ENCODE measurements at regions not wholly inside any gene's neighbourhood (a gene's known extent, or its start where the extent isn't known, plus 50 kb on each side); places are given as distances from the start of the nearest gene placed in this dataset.

DNA sequence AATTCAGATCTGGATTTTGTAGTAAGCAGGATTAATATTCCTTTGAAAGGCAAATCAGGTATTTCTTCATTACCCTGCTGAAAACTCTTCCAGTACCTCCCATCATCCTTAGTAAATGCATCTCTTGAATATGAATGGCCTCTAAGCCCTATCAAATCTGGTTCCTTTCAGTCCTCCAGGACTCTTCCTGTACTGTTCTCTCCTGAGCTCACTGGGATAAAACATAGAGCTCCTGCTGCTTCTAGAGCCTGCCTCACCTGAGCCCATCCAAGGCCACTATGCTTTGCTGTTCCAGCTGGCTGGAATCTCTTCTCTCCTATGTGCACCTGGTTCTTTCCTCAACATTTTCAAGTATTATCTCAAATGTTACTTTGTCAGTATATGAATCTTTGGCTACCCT is 803.3 kb upstream of the CTNND2 start:
- H3K4me3 ChIP-seq (ENCODE audit: low read depth, low read length): no peak overlapping the region
- no peak overlapping the region for H3K27ac ChIP-seq (ENCODE audit: extremely low read depth, low read depth, low read length)
- H3K9me3 ChIP-seq (ENCODE audit: control insufficient read depth, insufficient read depth, low read depth, low read length): no peaks in the 10 kb centered on the region
- ChIA-PET CTCF (interaction anchor here (0.7 to 1.3 kb wide), 2 partner anchors 684 to 771 kb away, joined by 3 to 4 read pairs; no protein-coding TSS in a partner anchor), POLR2A (no interaction called here)
- no peaks in the 10 kb centered on the region for H3K36me3 ChIP-seq (ENCODE audit: control insufficient read depth in 2 of 2, insufficient read depth in 1 of 2, low read length in 2 of 2)
- no peaks in the 10 kb centered on the region for H3K4me1 ChIP-seq (ENCODE audit: control insufficient read depth, insufficient read depth, low read length)
- TF ChIP-seq ZNF324 (tag by site-specific recombination; IDR thresholded peaks at IDR 0.05) (no peak), ZNF560 (tag by site-specific recombination; IDR thresholded peaks at IDR 0.05; ENCODE audit: borderline replicate concordance) (no peak), ZNF214 (tag by site-specific recombination; IDR thresholded peaks at IDR 0.05; ENCODE audit: borderline replicate concordance) (no peak), ZNF610 (tag by site-specific recombination; IDR thresholded peaks at IDR 0.05; ENCODE audit: borderline replicate concordance) (no peak), KLF10 (tag by site-specific recombination; IDR thresholded peaks at IDR 0.05) (no peak), ZNF19 (tag by site-specific recombination; IDR thresholded peaks at IDR 0.05; ENCODE audit: low read depth) (no peak), ZNF311 (tag by site-specific recombination; IDR thresholded peaks at IDR 0.05; ENCODE audit: borderline replicate concordance) (no peak), ZNF37A (tag by site-specific recombination; IDR thresholded peaks at IDR 0.05) (no peak), ZFP69B (tag by site-specific recombination; IDR thresholded peaks at IDR 0.05) (no peak), ZNF623 (tag by site-specific recombination; IDR thresholded peaks at IDR 0.05) (no peak)
- TF ChIP-seq, protein P1, sequence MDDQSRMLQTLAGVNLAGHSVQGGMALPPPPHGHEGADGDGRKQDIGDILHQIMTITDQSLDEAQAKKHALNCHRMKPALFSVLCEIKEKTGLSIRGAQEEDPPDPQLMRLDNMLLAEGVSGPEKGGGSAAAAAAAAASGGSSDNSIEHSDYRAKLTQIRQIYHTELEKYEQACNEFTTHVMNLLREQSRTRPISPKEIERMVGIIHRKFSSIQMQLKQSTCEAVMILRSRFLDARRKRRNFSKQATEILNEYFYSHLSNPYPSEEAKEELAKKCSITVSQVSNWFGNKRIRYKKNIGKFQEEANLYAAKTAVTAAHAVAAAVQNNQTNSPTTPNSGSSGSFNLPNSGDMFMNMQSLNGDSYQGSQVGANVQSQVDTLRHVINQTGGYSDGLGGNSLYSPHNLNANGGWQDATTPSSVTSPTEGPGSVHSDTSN (CRISPR knock-in tag; IDR thresholded peaks at IDR 0.05): no peak
- TF ChIP-seq, protein P2, sequence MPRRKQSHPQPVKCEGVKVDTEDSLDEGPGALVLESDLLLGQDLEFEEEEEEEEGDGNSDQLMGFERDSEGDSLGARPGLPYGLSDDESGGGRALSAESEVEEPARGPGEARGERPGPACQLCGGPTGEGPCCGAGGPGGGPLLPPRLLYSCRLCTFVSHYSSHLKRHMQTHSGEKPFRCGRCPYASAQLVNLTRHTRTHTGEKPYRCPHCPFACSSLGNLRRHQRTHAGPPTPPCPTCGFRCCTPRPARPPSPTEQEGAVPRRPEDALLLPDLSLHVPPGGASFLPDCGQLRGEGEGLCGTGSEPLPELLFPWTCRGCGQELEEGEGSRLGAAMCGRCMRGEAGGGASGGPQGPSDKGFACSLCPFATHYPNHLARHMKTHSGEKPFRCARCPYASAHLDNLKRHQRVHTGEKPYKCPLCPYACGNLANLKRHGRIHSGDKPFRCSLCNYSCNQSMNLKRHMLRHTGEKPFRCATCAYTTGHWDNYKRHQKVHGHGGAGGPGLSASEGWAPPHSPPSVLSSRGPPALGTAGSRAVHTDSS (tag by site-specific recombination; IDR thresholded peaks at IDR 0.05): no peak
- TF ChIP-seq, protein P3, sequence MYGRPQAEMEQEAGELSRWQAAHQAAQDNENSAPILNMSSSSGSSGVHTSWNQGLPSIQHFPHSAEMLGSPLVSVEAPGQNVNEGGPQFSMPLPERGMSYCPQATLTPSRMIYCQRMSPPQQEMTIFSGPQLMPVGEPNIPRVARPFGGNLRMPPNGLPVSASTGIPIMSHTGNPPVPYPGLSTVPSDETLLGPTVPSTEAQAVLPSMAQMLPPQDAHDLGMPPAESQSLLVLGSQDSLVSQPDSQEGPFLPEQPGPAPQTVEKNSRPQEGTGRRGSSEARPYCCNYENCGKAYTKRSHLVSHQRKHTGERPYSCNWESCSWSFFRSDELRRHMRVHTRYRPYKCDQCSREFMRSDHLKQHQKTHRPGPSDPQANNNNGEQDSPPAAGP (tag by site-specific recombination; IDR thresholded peaks at IDR 0.05): no peak
- TF ChIP-seq, protein P4, sequence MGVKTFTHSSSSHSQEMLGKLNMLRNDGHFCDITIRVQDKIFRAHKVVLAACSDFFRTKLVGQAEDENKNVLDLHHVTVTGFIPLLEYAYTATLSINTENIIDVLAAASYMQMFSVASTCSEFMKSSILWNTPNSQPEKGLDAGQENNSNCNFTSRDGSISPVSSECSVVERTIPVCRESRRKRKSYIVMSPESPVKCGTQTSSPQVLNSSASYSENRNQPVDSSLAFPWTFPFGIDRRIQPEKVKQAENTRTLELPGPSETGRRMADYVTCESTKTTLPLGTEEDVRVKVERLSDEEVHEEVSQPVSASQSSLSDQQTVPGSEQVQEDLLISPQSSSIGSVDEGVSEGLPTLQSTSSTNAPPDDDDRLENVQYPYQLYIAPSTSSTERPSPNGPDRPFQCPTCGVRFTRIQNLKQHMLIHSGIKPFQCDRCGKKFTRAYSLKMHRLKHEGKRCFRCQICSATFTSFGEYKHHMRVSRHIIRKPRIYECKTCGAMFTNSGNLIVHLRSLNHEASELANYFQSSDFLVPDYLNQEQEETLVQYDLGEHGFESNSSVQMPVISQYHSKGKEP (tag by site-specific recombination; IDR thresholded peaks at IDR 0.05): no peak
- TF ChIP-seq, protein P5, sequence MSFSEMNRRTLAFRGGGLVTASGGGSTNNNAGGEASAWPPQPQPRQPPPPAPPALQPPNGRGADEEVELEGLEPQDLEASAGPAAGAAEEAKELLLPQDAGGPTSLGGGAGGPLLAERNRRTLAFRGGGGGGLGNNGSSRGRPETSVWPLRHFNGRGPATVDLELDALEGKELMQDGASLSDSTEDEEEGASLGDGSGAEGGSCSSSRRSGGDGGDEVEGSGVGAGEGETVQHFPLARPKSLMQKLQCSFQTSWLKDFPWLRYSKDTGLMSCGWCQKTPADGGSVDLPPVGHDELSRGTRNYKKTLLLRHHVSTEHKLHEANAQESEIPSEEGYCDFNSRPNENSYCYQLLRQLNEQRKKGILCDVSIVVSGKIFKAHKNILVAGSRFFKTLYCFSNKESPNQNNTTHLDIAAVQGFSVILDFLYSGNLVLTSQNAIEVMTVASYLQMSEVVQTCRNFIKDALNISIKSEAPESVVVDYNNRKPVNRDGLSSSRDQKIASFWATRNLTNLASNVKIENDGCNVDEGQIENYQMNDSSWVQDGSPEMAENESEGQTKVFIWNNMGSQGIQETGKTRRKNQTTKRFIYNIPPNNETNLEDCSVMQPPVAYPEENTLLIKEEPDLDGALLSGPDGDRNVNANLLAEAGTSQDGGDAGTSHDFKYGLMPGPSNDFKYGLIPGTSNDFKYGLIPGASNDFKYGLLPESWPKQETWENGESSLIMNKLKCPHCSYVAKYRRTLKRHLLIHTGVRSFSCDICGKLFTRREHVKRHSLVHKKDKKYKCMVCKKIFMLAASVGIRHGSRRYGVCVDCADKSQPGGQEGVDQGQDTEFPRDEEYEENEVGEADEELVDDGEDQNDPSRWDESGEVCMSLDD (tag by site-specific recombination; IDR thresholded peaks at IDR 0.05): no peak

DNA sequence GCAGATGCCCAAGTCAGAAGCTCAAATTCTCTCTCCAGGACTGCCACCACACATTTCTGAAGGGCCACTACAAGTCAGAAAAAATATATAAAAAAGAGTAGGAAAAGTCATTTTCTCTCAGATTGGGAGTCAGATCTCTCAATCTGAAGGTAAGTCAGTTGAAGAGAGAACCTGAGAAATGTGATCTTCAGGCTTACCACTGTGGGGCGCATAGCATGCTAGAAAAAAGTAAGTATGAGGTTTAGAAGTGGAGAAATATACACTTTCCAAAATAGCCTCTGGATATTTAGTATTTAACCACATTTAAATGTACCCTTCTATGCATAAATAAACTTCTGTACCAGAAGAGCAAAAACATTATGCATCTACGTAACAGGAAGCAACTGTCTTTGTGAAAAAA is 800.7 kb upstream of the CTNND2 start:
- Histone ChIP-seq H3K4me3 (ENCODE audit: low read depth, low read length) (no peak overlapping the region), H3K4me1 (ENCODE audit: control insufficient read depth, insufficient read depth, low read length) (no peaks in the 10 kb centered on the region), H3K36me3 (ENCODE audit: control insufficient read depth in 2 of 2, insufficient read depth in 1 of 2, low read length in 2 of 2) (no peaks in the 10 kb centered on the region), H3K27ac (ENCODE audit: extremely low read depth, low read depth, low read length) (no peak overlapping the region), H3K9me3 (ENCODE audit: control insufficient read depth, insufficient read depth, low read depth, low read length) (no peaks in the 10 kb centered on the region)
- ChIA-PET CTCF (interaction anchor here (0.6 to 0.7 kb wide), 2 partner anchors 137 to 362 kb away, joined by 4 read pairs; no protein-coding TSS in a partner anchor), POLR2A (no interaction called here)
- TF ChIP-seq ZNF560 (tag by site-specific recombination; IDR thresholded peaks at IDR 0.05; ENCODE audit: borderline replicate concordance) (no peak), YY2 (tag by site-specific recombination; IDR thresholded peaks at IDR 0.05) (no peak), ZNF146 (tag by site-specific recombination; IDR thresholded peaks at IDR 0.05) (no peak), ZNF423 (tag by site-specific recombination; IDR thresholded peaks at IDR 0.05) (no peak), ZNF701 (tag by site-specific recombination; IDR thresholded peaks at IDR 0.05) (no peak), GLI4 (tag by site-specific recombination; IDR thresholded peaks at IDR 0.05) (no peak)
- TF ChIP-seq, protein P6, sequence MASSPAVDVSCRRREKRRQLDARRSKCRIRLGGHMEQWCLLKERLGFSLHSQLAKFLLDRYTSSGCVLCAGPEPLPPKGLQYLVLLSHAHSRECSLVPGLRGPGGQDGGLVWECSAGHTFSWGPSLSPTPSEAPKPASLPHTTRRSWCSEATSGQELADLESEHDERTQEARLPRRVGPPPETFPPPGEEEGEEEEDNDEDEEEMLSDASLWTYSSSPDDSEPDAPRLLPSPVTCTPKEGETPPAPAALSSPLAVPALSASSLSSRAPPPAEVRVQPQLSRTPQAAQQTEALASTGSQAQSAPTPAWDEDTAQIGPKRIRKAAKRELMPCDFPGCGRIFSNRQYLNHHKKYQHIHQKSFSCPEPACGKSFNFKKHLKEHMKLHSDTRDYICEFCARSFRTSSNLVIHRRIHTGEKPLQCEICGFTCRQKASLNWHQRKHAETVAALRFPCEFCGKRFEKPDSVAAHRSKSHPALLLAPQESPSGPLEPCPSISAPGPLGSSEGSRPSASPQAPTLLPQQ (tag by site-specific recombination; IDR thresholded peaks at IDR 0.05): no peak
- TF ChIP-seq, protein P7, sequence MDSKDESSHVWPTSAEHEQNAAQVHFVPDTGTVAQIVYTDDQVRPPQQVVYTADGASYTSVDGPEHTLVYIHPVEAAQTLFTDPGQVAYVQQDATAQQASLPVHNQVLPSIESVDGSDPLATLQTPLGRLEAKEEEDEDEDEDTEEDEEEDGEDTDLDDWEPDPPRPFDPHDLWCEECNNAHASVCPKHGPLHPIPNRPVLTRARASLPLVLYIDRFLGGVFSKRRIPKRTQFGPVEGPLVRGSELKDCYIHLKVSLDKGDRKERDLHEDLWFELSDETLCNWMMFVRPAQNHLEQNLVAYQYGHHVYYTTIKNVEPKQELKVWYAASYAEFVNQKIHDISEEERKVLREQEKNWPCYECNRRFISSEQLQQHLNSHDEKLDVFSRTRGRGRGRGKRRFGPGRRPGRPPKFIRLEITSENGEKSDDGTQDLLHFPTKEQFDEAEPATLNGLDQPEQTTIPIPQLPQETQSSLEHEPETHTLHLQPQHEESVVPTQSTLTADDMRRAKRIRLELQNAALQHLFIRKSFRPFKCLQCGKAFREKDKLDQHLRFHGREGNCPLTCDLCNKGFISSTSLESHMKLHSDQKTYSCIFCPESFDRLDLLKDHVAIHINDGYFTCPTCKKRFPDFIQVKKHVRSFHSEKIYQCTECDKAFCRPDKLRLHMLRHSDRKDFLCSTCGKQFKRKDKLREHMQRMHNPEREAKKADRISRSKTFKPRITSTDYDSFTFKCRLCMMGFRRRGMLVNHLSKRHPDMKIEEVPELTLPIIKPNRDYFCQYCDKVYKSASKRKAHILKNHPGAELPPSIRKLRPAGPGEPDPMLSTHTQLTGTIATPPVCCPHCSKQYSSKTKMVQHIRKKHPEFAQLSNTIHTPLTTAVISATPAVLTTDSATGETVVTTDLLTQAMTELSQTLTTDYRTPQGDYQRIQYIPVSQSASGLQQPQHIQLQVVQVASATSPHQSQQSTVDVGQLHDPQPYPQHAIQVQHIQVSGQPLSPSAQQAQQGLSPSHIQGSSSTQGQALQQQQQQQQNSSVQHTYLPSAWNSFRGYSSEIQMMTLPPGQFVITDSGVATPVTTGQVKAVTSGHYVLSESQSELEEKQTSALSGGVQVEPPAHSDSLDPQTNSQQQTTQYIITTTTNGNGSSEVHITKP (tag by site-specific recombination; IDR thresholded peaks at IDR 0.05): no peak
